SK-N-SH (cell line): ENCODE measurements at regions not wholly inside any gene's neighbourhood (a gene's known extent, or its start where the extent isn't known, plus 50 kb on each side); places are given as distances from the start of the nearest gene placed in this dataset.

Source experiments
- CTCF ChIP-seq: fragments of 200-600 bp; sonication (generic); IDR thresholded peaks from 2 replicates; pipeline ENCODE4 v1.6.1; 2017; ENCODE audit warnings: antibody characterized with exemption, mild to moderate bottlenecking, moderate library complexity
- REST ChIP-seq: IDR thresholded peaks from 2 replicates; pipeline ENCODE4 v1.6.1; 2012; ENCODE audit warnings: mild to moderate bottlenecking, low read depth, low read length, moderate library complexity

- TF ChIP-seq CTCF (peak; percentile 78), REST (no peak)
Observed at GRCh38 chr14:100384819-100385813, 62.0 kb downstream of the SLC25A47 start.
